Vagina (tissue), 2 donors: ENCODE measurements at regions not wholly inside any gene's neighbourhood (a gene's known extent, or its start where the extent isn't known, plus 50 kb on each side); places are given as distances from the start of the nearest gene placed in this dataset.

Experiments used
- POLR2A ChIP-seq, 2 donors: fragments of 450-650 bp; IDR thresholded peaks; one replicate each; pipeline ENCODE4 v1.6.1; 2017; ENCODE audit warnings: antibody characterized with exemption in 2 of 2, mild to moderate bottlenecking in 2 of 2, moderate library complexity in 2 of 2
- POLR2AphosphoS5 ChIP-seq, 2 donors: sonication (generic); formaldehyde crosslinking; IDR thresholded peaks; one replicate each; pipeline ENCODE4 v1.9.0; 2017; ENCODE audit warnings: antibody characterized with exemption in 2 of 2, mild to moderate bottlenecking in 2 of 2, low read depth in 1 of 2; ENCODE audit not compliant: insufficient read depth in 1 of 2
- TF ChIP-seq, protein P1 (sequence below), 3 experiments: fragments of 450-650 bp in 2 of 3; fragments of 200-600 bp in 1 of 3; sonication (generic) in 1 of 3; IDR thresholded peaks; one replicate each; pipeline ENCODE4 v1.5.1; 2017 to 2019; ENCODE audit warnings: antibody characterized with exemption in 3 of 3, mild to moderate bottlenecking in 2 of 3, moderate library complexity in 2 of 3

DNA sequence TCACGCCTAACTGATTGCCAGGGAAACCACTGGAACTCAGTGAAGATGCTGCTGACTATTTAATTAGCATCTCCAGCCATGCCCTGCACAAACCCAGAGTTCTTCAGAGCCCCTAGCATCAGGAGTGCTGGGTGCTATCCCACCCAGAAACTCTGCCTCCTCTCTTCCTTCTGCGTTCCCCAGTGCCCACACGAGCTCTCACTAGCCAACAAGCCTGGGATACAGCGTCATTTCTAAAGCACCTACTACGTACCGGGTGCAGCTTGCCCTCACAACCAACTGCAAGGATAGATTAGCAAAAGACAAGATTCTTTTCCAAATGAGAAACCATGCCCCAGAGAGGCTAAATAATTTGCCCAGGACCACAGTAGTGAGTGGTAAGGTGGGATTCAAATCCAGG lies 105.2 kb upstream of the FOXP4 start:
- TF ChIP-seq, protein P1, sequence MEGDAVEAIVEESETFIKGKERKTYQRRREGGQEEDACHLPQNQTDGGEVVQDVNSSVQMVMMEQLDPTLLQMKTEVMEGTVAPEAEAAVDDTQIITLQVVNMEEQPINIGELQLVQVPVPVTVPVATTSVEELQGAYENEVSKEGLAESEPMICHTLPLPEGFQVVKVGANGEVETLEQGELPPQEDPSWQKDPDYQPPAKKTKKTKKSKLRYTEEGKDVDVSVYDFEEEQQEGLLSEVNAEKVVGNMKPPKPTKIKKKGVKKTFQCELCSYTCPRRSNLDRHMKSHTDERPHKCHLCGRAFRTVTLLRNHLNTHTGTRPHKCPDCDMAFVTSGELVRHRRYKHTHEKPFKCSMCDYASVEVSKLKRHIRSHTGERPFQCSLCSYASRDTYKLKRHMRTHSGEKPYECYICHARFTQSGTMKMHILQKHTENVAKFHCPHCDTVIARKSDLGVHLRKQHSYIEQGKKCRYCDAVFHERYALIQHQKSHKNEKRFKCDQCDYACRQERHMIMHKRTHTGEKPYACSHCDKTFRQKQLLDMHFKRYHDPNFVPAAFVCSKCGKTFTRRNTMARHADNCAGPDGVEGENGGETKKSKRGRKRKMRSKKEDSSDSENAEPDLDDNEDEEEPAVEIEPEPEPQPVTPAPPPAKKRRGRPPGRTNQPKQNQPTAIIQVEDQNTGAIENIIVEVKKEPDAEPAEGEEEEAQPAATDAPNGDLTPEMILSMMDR (IDR thresholded peaks at IDR 0.05): no peak
- TF ChIP-seq POLR2AphosphoS5 (IDR thresholded peaks at IDR 0.05; ENCODE audit: insufficient read depth in 1 of 2, low read depth in 1 of 2) (no peak), POLR2A (IDR thresholded peaks at IDR 0.05) (no peak)
